ENCODE measurements at regions not wholly inside any gene's neighbourhood (a gene's known extent, or its start where the extent isn't known, plus 50 kb on each side); places are given as distances from the start of the nearest gene placed in this dataset.

GRCh38 chr3:68057637-68058320, 403.4 kb upstream of the SUCLG2 start:
- H3K27me3 Mint-ChIP-seq: no peaks in the 10 kb centered on the region
- H3K36me3 Mint-ChIP-seq (ENCODE audit: low read depth): peaks cover 4% of the 10 kb centered on the region
- peak overlapping the region; percentile 91 for H3K27ac Mint-ChIP-seq
- peak; percentile 60 for DNase-seq
- H3K9me3 Mint-ChIP-seq: peaks cover 5% of the 10 kb centered on the region
- H3K4me3 Mint-ChIP-seq: peak overlapping the region; percentile 50
- peaks cover 73% of the 10 kb centered on the region for H3K4me1 Mint-ChIP-seq (ENCODE audit: low read depth)

- Mint-ChIP-seq H3K27ac (no peak overlapping the region), H3K9me3 (peaks cover 5% of the 10 kb centered on the region), H3K27me3 (no peaks in the 10 kb centered on the region), H3K36me3 (ENCODE audit: low read depth) (peaks cover 4% of the 10 kb centered on the region), H3K4me1 (ENCODE audit: low read depth) (peaks cover 68% of the 10 kb centered on the region), H3K4me3 (no peak overlapping the region)
- DNase-seq: no peak
Measured at GRCh38 chr3:68056556-68056955, 402.1 kb upstream of the SUCLG2 start.

GRCh38 chr3:68055215-68055614, 400.8 kb upstream of the SUCLG2 start:
- Mint-ChIP-seq H3K4me3 (no peak overlapping the region), H3K4me1 (ENCODE audit: low read depth) (peaks cover 55% of the 10 kb centered on the region)
- DNase-seq: no peak

GRCh38 chr3:68049776-68050175, 395.4 kb upstream of the SUCLG2 start:
- Mint-ChIP-seq H3K36me3 (ENCODE audit: low read depth) (no peaks in the 10 kb centered on the region), H3K4me3 (no peak overlapping the region), H3K9me3 (no peaks in the 10 kb centered on the region), H3K27me3 (no peaks in the 10 kb centered on the region), H3K4me1 (ENCODE audit: low read depth) (peaks cover 11% of the 10 kb centered on the region), H3K27ac (no peak overlapping the region)
- DNase-seq: no peak

More at GRCh38 chr3:68055215-68055614, 400.8 kb upstream of the SUCLG2 start:
- no peaks in the 10 kb centered on the region for H3K27me3 Mint-ChIP-seq
- peaks cover 5% of the 10 kb centered on the region for H3K9me3 Mint-ChIP-seq
- H3K27ac Mint-ChIP-seq: no peak overlapping the region
- H3K36me3 Mint-ChIP-seq (ENCODE audit: low read depth): no peaks in the 10 kb centered on the region

- Mint-ChIP-seq H3K27ac (no peak overlapping the region), H3K4me1 (ENCODE audit: low read depth) (peaks cover 4% of the 10 kb centered on the region)
- DNase-seq: no peak
Measured at GRCh38 chr3:68045976-68046375, 391.6 kb upstream of the SUCLG2 start.

GRCh38 chr3:68033867-68034266, 379.5 kb upstream of the SUCLG2 start:
- DNase-seq: no peak
- Mint-ChIP-seq H3K9me3 (no peaks in the 10 kb centered on the region), H3K4me3 (no peak overlapping the region), H3K27ac (no peak overlapping the region), H3K36me3 (ENCODE audit: low read depth) (no peaks in the 10 kb centered on the region), H3K4me1 (ENCODE audit: low read depth) (no peaks in the 10 kb centered on the region), H3K27me3 (no peaks in the 10 kb centered on the region)

More at GRCh38 chr3:68045976-68046375, 391.6 kb upstream of the SUCLG2 start:
- Mint-ChIP-seq H3K9me3 (no peaks in the 10 kb centered on the region), H3K36me3 (ENCODE audit: low read depth) (no peaks in the 10 kb centered on the region), H3K4me3 (no peak overlapping the region), H3K27me3 (no peaks in the 10 kb centered on the region)

- H3K4me3 Mint-ChIP-seq: no peak overlapping the region
- DNase-seq: no peak
- no peaks in the 10 kb centered on the region for H3K4me1 Mint-ChIP-seq (ENCODE audit: low read depth)
- H3K36me3 Mint-ChIP-seq (ENCODE audit: low read depth): no peaks in the 10 kb centered on the region
- H3K9me3 Mint-ChIP-seq: no peaks in the 10 kb centered on the region
- H3K27me3 Mint-ChIP-seq: no peaks in the 10 kb centered on the region
- no peak overlapping the region for H3K27ac Mint-ChIP-seq
Measured at GRCh38 chr3:68032209-68032608, 377.8 kb upstream of the SUCLG2 start.

- no peak overlapping the region for H3K27ac Mint-ChIP-seq
- no peaks in the 10 kb centered on the region for H3K9me3 Mint-ChIP-seq
- DNase-seq: no peak
- H3K36me3 Mint-ChIP-seq (ENCODE audit: low read depth): no peaks in the 10 kb centered on the region
- H3K27me3 Mint-ChIP-seq: no peaks in the 10 kb centered on the region
- peaks cover 10% of the 10 kb centered on the region for H3K4me1 Mint-ChIP-seq (ENCODE audit: low read depth)
- no peak overlapping the region for H3K4me3 Mint-ChIP-seq
Measured at GRCh38 chr3:68025189-68025588, 370.8 kb upstream of the SUCLG2 start.

- no peak overlapping the region for H3K27ac Mint-ChIP-seq
Measured at GRCh38 chr3:68019876-68020275, 365.5 kb upstream of the SUCLG2 start.

GRCh38 chr3:68018275-68018674, 363.9 kb upstream of the SUCLG2 start:
- no peak overlapping the region for H3K4me3 Mint-ChIP-seq
- no peaks in the 10 kb centered on the region for H3K36me3 Mint-ChIP-seq (ENCODE audit: low read depth)
- no peak overlapping the region for H3K27ac Mint-ChIP-seq
- H3K9me3 Mint-ChIP-seq: no peaks in the 10 kb centered on the region
- DNase-seq: no peak
- H3K4me1 Mint-ChIP-seq (ENCODE audit: low read depth): peaks cover 7% of the 10 kb centered on the region
- no peaks in the 10 kb centered on the region for H3K27me3 Mint-ChIP-seq

More at GRCh38 chr3:68019876-68020275, 365.5 kb upstream of the SUCLG2 start:
- no peak overlapping the region for H3K4me3 Mint-ChIP-seq
- H3K27me3 Mint-ChIP-seq: no peaks in the 10 kb centered on the region
- DNase-seq: no peak
- no peaks in the 10 kb centered on the region for H3K9me3 Mint-ChIP-seq
- H3K36me3 Mint-ChIP-seq (ENCODE audit: low read depth): no peaks in the 10 kb centered on the region
- peaks cover 7% of the 10 kb centered on the region for H3K4me1 Mint-ChIP-seq (ENCODE audit: low read depth)

- no peak overlapping the region for H3K27ac Mint-ChIP-seq
- H3K4me3 Mint-ChIP-seq: no peak overlapping the region
- no peaks in the 10 kb centered on the region for H3K36me3 Mint-ChIP-seq (ENCODE audit: low read depth)
- no peak for DNase-seq
- no peaks in the 10 kb centered on the region for H3K27me3 Mint-ChIP-seq
- H3K4me1 Mint-ChIP-seq (ENCODE audit: low read depth): peaks cover 3% of the 10 kb centered on the region
- H3K9me3 Mint-ChIP-seq: no peaks in the 10 kb centered on the region
Measured at GRCh38 chr3:68017069-68017468, 362.7 kb upstream of the SUCLG2 start.

- H3K9me3 Mint-ChIP-seq: no peaks in the 10 kb centered on the region
- peaks cover 17% of the 10 kb centered on the region for H3K4me1 Mint-ChIP-seq (ENCODE audit: low read depth)
- H3K27ac Mint-ChIP-seq: no peak overlapping the region
- H3K4me3 Mint-ChIP-seq: no peak overlapping the region
- no peaks in the 10 kb centered on the region for H3K36me3 Mint-ChIP-seq (ENCODE audit: low read depth)
- no peak for DNase-seq
- peaks cover 13% of the 10 kb centered on the region for H3K27me3 Mint-ChIP-seq
Measured at GRCh38 chr3:68009900-68010299, 355.5 kb upstream of the SUCLG2 start.

GRCh38 chr3:68007621-68008226, 353.3 kb upstream of the SUCLG2 start:
- peak overlapping the region; percentile 82 for H3K4me3 Mint-ChIP-seq
- no peaks in the 10 kb centered on the region for H3K9me3 Mint-ChIP-seq
- peaks cover 18% of the 10 kb centered on the region for H3K27me3 Mint-ChIP-seq
- H3K4me1 Mint-ChIP-seq (ENCODE audit: low read depth): peaks cover 17% of the 10 kb centered on the region
- DNase-seq: peak; percentile 63
- H3K36me3 Mint-ChIP-seq (ENCODE audit: low read depth): no peaks in the 10 kb centered on the region
- no peak overlapping the region for H3K27ac Mint-ChIP-seq

- Mint-ChIP-seq H3K36me3 (ENCODE audit: low read depth) (no peaks in the 10 kb centered on the region), H3K4me3 (peak overlapping the region; percentile 31), H3K27ac (no peak overlapping the region), H3K27me3 (peaks cover 18% of the 10 kb centered on the region), H3K9me3 (peaks cover 1% of the 10 kb centered on the region), H3K4me1 (ENCODE audit: low read depth) (peaks cover 17% of the 10 kb centered on the region)
- no peak for DNase-seq
Measured at GRCh38 chr3:68006646-68007045, 352.2 kb upstream of the SUCLG2 start.

- peaks cover 18% of the 10 kb centered on the region for H3K27me3 Mint-ChIP-seq
- H3K9me3 Mint-ChIP-seq: peaks cover 8% of the 10 kb centered on the region
- peaks cover 17% of the 10 kb centered on the region for H3K4me1 Mint-ChIP-seq (ENCODE audit: low read depth)
- H3K36me3 Mint-ChIP-seq (ENCODE audit: low read depth): no peaks in the 10 kb centered on the region
- no peak overlapping the region for H3K4me3 Mint-ChIP-seq
- H3K27ac Mint-ChIP-seq: no peak overlapping the region
- DNase-seq: no peak
Measured at GRCh38 chr3:68004091-68004490, 349.7 kb upstream of the SUCLG2 start.
